SK-N-SH treated with all-trans-retinoic acid at 6 μM for 48 hours (cell line): ENCODE measurements at regions not wholly inside any gene's neighbourhood (a gene's known extent, or its start where the extent isn't known, plus 50 kb on each side); places are given as distances from the start of the nearest gene placed in this dataset.

Experiments
- ATAC-seq: fragments of 200-7000 bp; cut with Tn5 transposase; 3 replicates; pipeline ENCODE4 v1.9.1; 2020; ENCODE audit warnings: mild to moderate bottlenecking, moderate library complexity
- ARNTL ChIP-seq: fragments of 450-650 bp; formaldehyde crosslinking; IDR thresholded peaks from 2 replicates; pipeline ENCODE4 v1.5.0; 2020; ENCODE audit warnings: low read depth, mild to moderate bottlenecking, moderate library complexity, borderline replicate concordance
- BACH2 ChIP-seq: fragments of 250-450 bp; sonication (Bioruptor Pico); IDR thresholded peaks from 2 replicates; pipeline ENCODE4 v1.9.0; 2021; ENCODE audit warnings: mild to moderate bottlenecking, borderline replicate concordance
- CSDC2 ChIP-seq: fragments of 250-450 bp; sonication (Bioruptor Pico); IDR thresholded peaks from 2 replicates; pipeline ENCODE4 v1.5.0; 2020; ENCODE audit warnings: mild to moderate bottlenecking, moderate library complexity
- CSRNP3 ChIP-seq: fragments of 250-450 bp; sonication (Bioruptor Pico); IDR thresholded peaks from 2 replicates; pipeline ENCODE4 v1.5.1; 2021; ENCODE audit warnings: mild to moderate bottlenecking, moderate library complexity
- ESRRG ChIP-seq: fragments of 250-450 bp; sonication (Bioruptor Pico); IDR thresholded peaks from 2 replicates; pipeline ENCODE4 v1.6.1; 2021; ENCODE audit warnings: mild to moderate bottlenecking
- GLIS3 ChIP-seq: fragments of 250-450 bp; sonication (Bioruptor Pico); IDR thresholded peaks from 2 replicates; pipeline ENCODE4 v1.5.0; 2020; ENCODE audit warnings: mild to moderate bottlenecking, moderate library complexity
- ISL1 ChIP-seq: fragments of 250-450 bp; sonication (Bioruptor Pico); IDR thresholded peaks from 2 replicates; pipeline ENCODE4 v2.1.2; 2022; ENCODE audit warnings: mild to moderate bottlenecking, moderate library complexity
- OSR1 ChIP-seq: fragments of 250-450 bp; sonication (Bioruptor Pico); IDR thresholded peaks from 2 replicates; pipeline ENCODE4 v1.8.0; 2022; ENCODE audit warnings: moderate library complexity, mild to moderate bottlenecking, inconsistent platforms
- PPARA ChIP-seq: fragments of 250-450 bp; sonication (Bioruptor Pico); IDR thresholded peaks from 2 replicates; pipeline ENCODE4 v1.5.0; 2020; ENCODE audit warnings: mild to moderate bottlenecking, borderline replicate concordance
- RARB ChIP-seq: fragments of 250-450 bp; sonication (Bioruptor Pico); IDR thresholded peaks from 2 replicates; pipeline ENCODE4 v1.8.0; 2021; ENCODE audit warnings: mild to moderate bottlenecking, moderate library complexity
- SNAI2 ChIP-seq: fragments of 250-450 bp; sonication (Bioruptor Pico); IDR thresholded peaks from 2 replicates; pipeline ENCODE4 v1.5.0; 2020; ENCODE audit warnings: mild to moderate bottlenecking, moderate library complexity
- TCF4 ChIP-seq: fragments of 250-450 bp; sonication (Bioruptor Pico); IDR thresholded peaks from 2 replicates; pipeline ENCODE4 v1.8.0; 2021; ENCODE audit warnings: mild to moderate bottlenecking, moderate library complexity, borderline replicate concordance
- TOX ChIP-seq: fragments of 250-450 bp; sonication (Bioruptor Pico); IDR thresholded peaks from 2 replicates; pipeline ENCODE4 v1.8.0; 2021; ENCODE audit warnings: mild to moderate bottlenecking, moderate library complexity, borderline replicate concordance
- ZC3H10 ChIP-seq: fragments of 250-450 bp; sonication (Bioruptor Pico); IDR thresholded peaks from 2 replicates; pipeline ENCODE4 v1.5.1; 2021; ENCODE audit warnings: mild to moderate bottlenecking, moderate library complexity
- ZFP3 ChIP-seq: fragments of 250-450 bp; sonication (Bioruptor Pico); IDR thresholded peaks from 2 replicates; pipeline ENCODE4 v1.5.0; 2020; ENCODE audit warnings: mild to moderate bottlenecking, moderate library complexity
- ZFP30 ChIP-seq: fragments of 450-650 bp; formaldehyde crosslinking; IDR thresholded peaks from 2 replicates; pipeline ENCODE4 v1.5.0; 2022; ENCODE audit warnings: mild to moderate bottlenecking, moderate library complexity
- ZNF565 ChIP-seq: fragments of 450-650 bp; formaldehyde crosslinking; conservative IDR thresholded peaks from 2 replicates; pipeline ENCODE4 v1.5.0; 2020; ENCODE audit warnings: low read depth, mild to moderate bottlenecking, moderate library complexity
- ZNF70 ChIP-seq: fragments of 450-650 bp; formaldehyde crosslinking; IDR thresholded peaks from 2 replicates; pipeline ENCODE4 v1.5.0; 2020; ENCODE audit warnings: mild to moderate bottlenecking, moderate library complexity
- ZNF8 ChIP-seq: fragments of 450-650 bp; formaldehyde crosslinking; IDR thresholded peaks from 2 replicates; pipeline ENCODE4 v1.5.0; 2020; ENCODE audit warnings: mild to moderate bottlenecking, moderate library complexity
- TF ChIP-seq, protein P1 (sequence below): fragments of 250-450 bp; sonication (Bioruptor Pico); IDR thresholded peaks from 2 replicates; pipeline ENCODE4 v1.5.1; 2020; ENCODE audit warnings: low read depth, mild to moderate bottlenecking, moderate library complexity
- TF ChIP-seq, protein P2 (sequence below): fragments of 250-450 bp; sonication (Bioruptor Pico); IDR thresholded peaks from 2 replicates; pipeline ENCODE4 v1.8.0; 2020; ENCODE audit warnings: mild to moderate bottlenecking, moderate library complexity, borderline replicate concordance
- TF ChIP-seq, protein P3 (sequence below): fragments of 250-450 bp; sonication (Bioruptor Pico); IDR thresholded peaks from 2 replicates; pipeline ENCODE4 v1.5.0; 2020; ENCODE audit warnings: mild to moderate bottlenecking, moderate library complexity

DNA sequence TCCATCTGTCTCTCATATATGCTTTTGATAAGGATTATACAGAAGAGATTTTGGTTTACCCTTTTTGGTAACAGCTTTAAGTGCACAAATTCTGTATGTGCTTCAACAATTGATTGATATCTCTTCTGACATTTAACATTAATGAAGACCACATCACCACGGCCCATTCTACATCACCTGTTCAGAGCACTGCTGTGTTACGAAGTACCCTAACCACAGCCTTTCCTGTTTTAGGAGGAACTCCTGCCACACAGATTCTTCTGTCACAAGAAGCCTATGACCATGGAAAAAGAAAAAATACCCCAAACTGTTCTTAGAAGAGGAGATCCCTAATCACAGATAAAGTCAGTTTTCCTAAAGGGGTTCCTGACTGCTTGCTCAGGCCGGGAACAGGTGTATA lies 170.1 kb downstream of the NSUN3 start:
- ATAC-seq = no peak
- no peak for TF ChIP-seq ZFP30 (CRISPR knock-in tag)
- no peak for TF ChIP-seq ZNF70 (CRISPR knock-in tag)
- no peak for TF ChIP-seq ZFP3 (CRISPR knock-in tag)

- peak; percentile 91 for ATAC-seq
- TF ChIP-seq CSRNP3 (CRISPR knock-in tag) = no peak
- no peak for TF ChIP-seq ESRRG (CRISPR knock-in tag)
- peak; percentile 14; the same call in 1 of the 2 replicates for TF ChIP-seq ISL1
- no peak for TF ChIP-seq ZNF565 (CRISPR knock-in tag)
- TF ChIP-seq, protein P1, sequence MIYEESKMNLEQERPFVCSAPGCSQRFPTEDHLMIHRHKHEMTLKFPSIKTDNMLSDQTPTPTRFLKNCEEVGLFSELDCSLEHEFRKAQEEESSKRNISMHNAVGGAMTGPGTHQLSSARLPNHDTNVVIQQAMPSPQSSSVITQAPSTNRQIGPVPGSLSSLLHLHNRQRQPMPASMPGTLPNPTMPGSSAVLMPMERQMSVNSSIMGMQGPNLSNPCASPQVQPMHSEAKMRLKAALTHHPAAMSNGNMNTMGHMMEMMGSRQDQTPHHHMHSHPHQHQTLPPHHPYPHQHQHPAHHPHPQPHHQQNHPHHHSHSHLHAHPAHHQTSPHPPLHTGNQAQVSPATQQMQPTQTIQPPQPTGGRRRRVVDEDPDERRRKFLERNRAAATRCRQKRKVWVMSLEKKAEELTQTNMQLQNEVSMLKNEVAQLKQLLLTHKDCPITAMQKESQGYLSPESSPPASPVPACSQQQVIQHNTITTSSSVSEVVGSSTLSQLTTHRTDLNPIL (CRISPR knock-in tag) = no peak
- no peak for TF ChIP-seq BACH2
- TF ChIP-seq TOX (CRISPR knock-in tag) = no peak
Observed at GRCh38 chr3:94234177-94234788, 171.4 kb downstream of the NSUN3 start.

DNA sequence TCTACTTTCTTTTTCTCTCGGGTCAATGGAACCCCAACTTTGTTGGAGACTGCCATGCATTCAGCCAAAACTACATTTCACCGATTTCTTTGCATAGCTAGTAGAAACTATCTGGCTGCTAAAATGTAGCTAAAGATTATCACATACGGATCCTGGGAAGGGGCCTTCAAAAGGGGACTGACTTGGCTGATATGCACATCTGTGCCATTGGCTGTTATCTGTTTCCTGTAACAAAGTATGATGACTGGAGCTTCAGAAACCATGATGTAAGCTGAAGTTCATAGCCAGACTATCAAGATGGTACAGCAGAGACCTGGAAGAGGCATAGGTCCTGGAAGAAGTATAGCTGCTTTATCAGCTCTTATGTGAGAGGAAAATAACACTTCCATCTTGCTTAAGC lies 179.1 kb downstream of the NSUN3 start:
- no peak for ATAC-seq
- TF ChIP-seq, protein P2, sequence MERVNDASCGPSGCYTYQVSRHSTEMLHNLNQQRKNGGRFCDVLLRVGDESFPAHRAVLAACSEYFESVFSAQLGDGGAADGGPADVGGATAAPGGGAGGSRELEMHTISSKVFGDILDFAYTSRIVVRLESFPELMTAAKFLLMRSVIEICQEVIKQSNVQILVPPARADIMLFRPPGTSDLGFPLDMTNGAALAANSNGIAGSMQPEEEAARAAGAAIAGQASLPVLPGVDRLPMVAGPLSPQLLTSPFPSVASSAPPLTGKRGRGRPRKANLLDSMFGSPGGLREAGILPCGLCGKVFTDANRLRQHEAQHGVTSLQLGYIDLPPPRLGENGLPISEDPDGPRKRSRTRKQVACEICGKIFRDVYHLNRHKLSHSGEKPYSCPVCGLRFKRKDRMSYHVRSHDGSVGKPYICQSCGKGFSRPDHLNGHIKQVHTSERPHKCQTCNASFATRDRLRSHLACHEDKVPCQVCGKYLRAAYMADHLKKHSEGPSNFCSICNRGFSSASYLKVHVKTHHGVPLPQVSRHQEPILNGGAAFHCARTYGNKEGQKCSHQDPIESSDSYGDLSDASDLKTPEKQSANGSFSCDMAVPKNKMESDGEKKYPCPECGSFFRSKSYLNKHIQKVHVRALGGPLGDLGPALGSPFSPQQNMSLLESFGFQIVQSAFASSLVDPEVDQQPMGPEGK (CRISPR knock-in tag) = no peak
- TF ChIP-seq ISL1 (no peak), TCF4 (CRISPR knock-in tag) (no peak), ZFP3 (CRISPR knock-in tag) (no peak), ZNF8 (CRISPR knock-in tag) (no peak), ZFP30 (CRISPR knock-in tag) (no peak), ZNF565 (CRISPR knock-in tag) (no peak), ESRRG (CRISPR knock-in tag) (no peak)

DNA sequence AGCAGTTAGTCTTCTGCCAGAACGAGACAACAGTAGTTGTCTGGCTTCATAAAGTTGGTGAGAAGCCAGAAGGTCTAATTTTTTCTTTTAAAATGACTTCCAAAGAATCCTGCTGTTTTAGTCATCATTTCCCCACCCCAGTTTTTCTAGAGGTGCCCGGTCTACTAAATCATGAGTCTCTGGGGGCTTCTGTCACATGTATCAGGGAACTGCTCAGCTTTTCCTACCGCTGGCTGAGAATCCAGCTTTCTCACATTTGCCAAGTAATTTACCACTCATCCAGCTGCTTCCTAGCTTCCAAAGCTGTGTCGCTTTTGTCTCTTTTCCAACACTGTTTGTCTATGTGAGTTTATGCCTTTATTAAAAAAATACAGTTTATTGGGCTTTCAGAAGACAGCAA lies 183.3 kb downstream of the NSUN3 start:
- TF ChIP-seq ZC3H10 (CRISPR knock-in tag) (no peak), GLIS3 (no peak), CSDC2 (CRISPR knock-in tag) (no peak), ZFP3 (CRISPR knock-in tag) (no peak), ZNF8 (CRISPR knock-in tag) (no peak), SNAI2 (no peak), PPARA (CRISPR knock-in tag) (no peak), ZNF565 (CRISPR knock-in tag) (no peak), ESRRG (CRISPR knock-in tag) (no peak)

DNA sequence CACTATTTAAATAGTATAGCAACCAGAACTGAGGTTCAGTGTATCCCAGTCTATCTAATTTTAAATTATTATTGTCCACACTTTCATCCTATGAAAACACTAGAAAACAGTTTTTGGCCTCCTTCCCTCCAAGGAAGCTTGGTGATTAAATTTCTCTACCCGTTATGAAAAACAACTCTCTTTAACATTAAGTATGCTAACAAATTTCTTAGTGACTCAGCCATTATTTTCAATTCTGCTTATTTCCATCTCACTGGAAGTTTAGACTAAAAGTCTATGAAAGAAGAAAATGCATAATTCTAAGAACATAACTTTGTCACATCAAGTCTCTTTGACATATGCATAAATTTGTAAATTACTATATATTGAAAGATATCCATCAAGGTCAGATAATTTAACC lies 185.2 kb downstream of the NSUN3 start:
- ATAC-seq = no peak

More for the DNA sequence above, 183.3 kb downstream of the NSUN3 start:
- ATAC-seq = no peak

More for the DNA sequence above, 185.2 kb downstream of the NSUN3 start:
- TF ChIP-seq ISL1 (no peak), ZNF70 (CRISPR knock-in tag) (no peak), BACH2 (no peak), CSDC2 (CRISPR knock-in tag) (no peak), ZNF8 (CRISPR knock-in tag) (no peak), TOX (CRISPR knock-in tag) (no peak), PPARA (CRISPR knock-in tag) (no peak), CSRNP3 (CRISPR knock-in tag) (no peak), ZFP30 (CRISPR knock-in tag) (no peak), SNAI2 (no peak), TCF4 (CRISPR knock-in tag) (no peak), RARB (CRISPR knock-in tag) (no peak), GLIS3 (no peak), OSR1 (CRISPR knock-in tag) (no peak), ESRRG (CRISPR knock-in tag) (no peak), ARNTL (CRISPR knock-in tag) (no peak)
- TF ChIP-seq, protein P2 (CRISPR knock-in tag) = no peak
- TF ChIP-seq, protein P3, sequence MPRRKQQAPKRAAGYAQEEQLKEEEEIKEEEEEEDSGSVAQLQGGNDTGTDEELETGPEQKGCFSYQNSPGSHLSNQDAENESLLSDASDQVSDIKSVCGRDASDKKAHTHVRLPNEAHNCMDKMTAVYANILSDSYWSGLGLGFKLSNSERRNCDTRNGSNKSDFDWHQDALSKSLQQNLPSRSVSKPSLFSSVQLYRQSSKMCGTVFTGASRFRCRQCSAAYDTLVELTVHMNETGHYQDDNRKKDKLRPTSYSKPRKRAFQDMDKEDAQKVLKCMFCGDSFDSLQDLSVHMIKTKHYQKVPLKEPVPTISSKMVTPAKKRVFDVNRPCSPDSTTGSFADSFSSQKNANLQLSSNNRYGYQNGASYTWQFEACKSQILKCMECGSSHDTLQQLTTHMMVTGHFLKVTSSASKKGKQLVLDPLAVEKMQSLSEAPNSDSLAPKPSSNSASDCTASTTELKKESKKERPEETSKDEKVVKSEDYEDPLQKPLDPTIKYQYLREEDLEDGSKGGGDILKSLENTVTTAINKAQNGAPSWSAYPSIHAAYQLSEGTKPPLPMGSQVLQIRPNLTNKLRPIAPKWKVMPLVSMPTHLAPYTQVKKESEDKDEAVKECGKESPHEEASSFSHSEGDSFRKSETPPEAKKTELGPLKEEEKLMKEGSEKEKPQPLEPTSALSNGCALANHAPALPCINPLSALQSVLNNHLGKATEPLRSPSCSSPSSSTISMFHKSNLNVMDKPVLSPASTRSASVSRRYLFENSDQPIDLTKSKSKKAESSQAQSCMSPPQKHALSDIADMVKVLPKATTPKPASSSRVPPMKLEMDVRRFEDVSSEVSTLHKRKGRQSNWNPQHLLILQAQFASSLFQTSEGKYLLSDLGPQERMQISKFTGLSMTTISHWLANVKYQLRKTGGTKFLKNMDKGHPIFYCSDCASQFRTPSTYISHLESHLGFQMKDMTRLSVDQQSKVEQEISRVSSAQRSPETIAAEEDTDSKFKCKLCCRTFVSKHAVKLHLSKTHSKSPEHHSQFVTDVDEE (CRISPR knock-in tag) = no peak
